Calu3 (cell line): ENCODE measurements at regions not wholly inside any gene's neighbourhood (a gene's known extent, or its start where the extent isn't known, plus 50 kb on each side); places are given as distances from the start of the nearest gene placed in this dataset.

Source experiments
- BruUV-seq: library from RNA; stranded (reverse); fragments of 400-500 nt; replicated peaks from 2 replicates; lab custom pipeline; 2021; lab: Mats Ljungman, UMichigan
- CTCF ChIA-PET: fragments of 300-600 bp; sonication (Branson Sonifier 250); formaldehyde crosslinking; loops from one replicate; lab custom pipeline; 2022; ENCODE audit warnings: antibody characterized with exemption; lab: Charles Lee
- DNase-seq: peaks from one replicate; pipeline ENCODE4 v3.0.0; 2022
- H3K27ac Mint-ChIP-seq: one replicate; pipeline ENCODE4 v1.8.0; 2022; ENCODE audit warnings: mixed read lengths; ENCODE audit not compliant: unreplicated experiment
- H3K27me3 Mint-ChIP-seq: one replicate; pipeline ENCODE4 v1.8.0; 2022; ENCODE audit warnings: mixed read lengths; ENCODE audit not compliant: unreplicated experiment
- H3K36me3 Mint-ChIP-seq: one replicate; pipeline ENCODE4 v1.8.0; 2022; ENCODE audit warnings: mild to moderate bottlenecking, moderate library complexity, mixed read lengths; ENCODE audit not compliant: insufficient read depth, unreplicated experiment
- H3K4me1 Mint-ChIP-seq: one replicate; pipeline ENCODE4 v1.8.0; 2022; ENCODE audit warnings: mild to moderate bottlenecking, low read depth, mixed read lengths; ENCODE audit not compliant: unreplicated experiment
- H3K4me3 Mint-ChIP-seq: one replicate; pipeline ENCODE4 v1.8.0; 2022; ENCODE audit warnings: mild to moderate bottlenecking, low read depth, moderate library complexity, mixed read lengths; ENCODE audit not compliant: unreplicated experiment
- H3K9me3 Mint-ChIP-seq: one replicate; pipeline ENCODE4 v1.8.0; 2022; ENCODE audit warnings: low read depth, mixed read lengths; ENCODE audit not compliant: unreplicated experiment
- CTCF ChIP-seq: fragments of 200-600 bp; IDR thresholded peaks from one replicate; pipeline ENCODE4 v1.8.0; 2022; ENCODE audit warnings: antibody characterized with exemption; ENCODE audit not compliant: unreplicated experiment
- intact Hi-C: fragments of 100-400 bp; cut with micrococcal nuclease; formaldehyde crosslinking; loops from one replicate; pipeline ENCODE4 v1.10.0; 2022; ENCODE audit not compliant: unreplicated experiment

- H3K9me3 Mint-ChIP-seq: peaks cover 3% of the 10 kb centered on the region
- no peaks in the 10 kb centered on the region for H3K36me3 Mint-ChIP-seq
- no peak overlapping the region for H3K4me3 Mint-ChIP-seq
- DNase-seq: no peak
- intact Hi-C loops: no loop called here
- H3K27me3 Mint-ChIP-seq: peaks cover 44% of the 10 kb centered on the region
- H3K27ac Mint-ChIP-seq: no peak overlapping the region
- no TSS peak for BruUV-seq
- CTCF ChIA-PET: interaction anchor here (0.6 kb wide), 1 partner anchor 9 kb away, joined by 4 read pairs; no protein-coding TSS in a partner anchor
- TF ChIP-seq CTCF: no peak
- H3K4me1 Mint-ChIP-seq: peaks cover 7% of the 10 kb centered on the region
These were observed 234.0 kb upstream of the SP4 start for GRCh38 chr7:21193895-21194294.

GRCh38 chr7:21194936-21195335 lies 232.9 kb upstream of the SP4 start:
- H3K27ac Mint-ChIP-seq: no peak overlapping the region
- H3K27me3 Mint-ChIP-seq: peaks cover 35% of the 10 kb centered on the region
- no peak overlapping the region for H3K4me3 Mint-ChIP-seq
- peaks cover 3% of the 10 kb centered on the region for H3K9me3 Mint-ChIP-seq
- no TSS peak for BruUV-seq
- peaks cover 7% of the 10 kb centered on the region for H3K4me1 Mint-ChIP-seq
- TF ChIP-seq CTCF: no peak
- no peak for DNase-seq
- H3K36me3 Mint-ChIP-seq: no peaks in the 10 kb centered on the region
- CTCF ChIA-PET: interaction anchor here (0.5 to 0.7 kb wide), 3 partner anchors 40 to 804 kb away, joined by 3 read pairs; no protein-coding TSS in a partner anchor
- intact Hi-C loops: no loop called here

- no peaks in the 10 kb centered on the region for H3K4me1 Mint-ChIP-seq
- intact Hi-C loops: no loop called here
- TF ChIP-seq CTCF: no peak
- CTCF ChIA-PET: no interaction called here
- no TSS peak for BruUV-seq
- H3K27ac Mint-ChIP-seq: no peak overlapping the region
- peaks cover 52% of the 10 kb centered on the region for H3K27me3 Mint-ChIP-seq
- no peak for DNase-seq
- no peak overlapping the region for H3K4me3 Mint-ChIP-seq
- no peaks in the 10 kb centered on the region for H3K36me3 Mint-ChIP-seq
- no peaks in the 10 kb centered on the region for H3K9me3 Mint-ChIP-seq
These were observed 229.0 kb upstream of the SP4 start for GRCh38 chr7:21198921-21199320.

- TF ChIP-seq CTCF: no peak
- intact Hi-C loops: no loop called here
- DNase-seq: no peak
- H3K27ac Mint-ChIP-seq: no peak overlapping the region
- CTCF ChIA-PET: interaction anchor here (0.7 kb wide), 1 partner anchor 439 kb away, joined by 3 read pairs; no protein-coding TSS in a partner anchor
- no peaks in the 10 kb centered on the region for H3K9me3 Mint-ChIP-seq
- H3K4me1 Mint-ChIP-seq: no peaks in the 10 kb centered on the region
- peaks cover 68% of the 10 kb centered on the region for H3K27me3 Mint-ChIP-seq
- no peaks in the 10 kb centered on the region for H3K36me3 Mint-ChIP-seq
- no peak overlapping the region for H3K4me3 Mint-ChIP-seq
- no TSS peak for BruUV-seq
These were observed 227.4 kb upstream of the SP4 start for GRCh38 chr7:21200503-21200902.
